Left lung (tissue), 4 donors: ENCODE measurements at regions not wholly inside any gene's neighbourhood (a gene's known extent, or its start where the extent isn't known, plus 50 kb on each side); places are given as distances from the start of the nearest gene placed in this dataset.

ENCODE experiments used
- ATAC-seq: fragments of 200-7000 bp; cut with Tn5 transposase; one replicate; pipeline ENCODE4 v1.9.1; 2020; ENCODE audit warnings: moderate library complexity
- DNase-seq, 4 donors: peaks; one replicate each; pipeline ENCODE4 v3.0.0-alpha.2; 2013 to 2020
- H3K27ac ChIP-seq, 2 donors: fragments of 200-600 bp; sonication (generic) in 1 of 2; one replicate each; pipeline versions ENCODE4 v1.5.0 to v1.8.0; 2020 to 2021
- H3K27me3 ChIP-seq, 2 donors: fragments of 200-600 bp; sonication (generic) in 1 of 2; one replicate each; pipeline versions ENCODE4 v1.5.0 to v1.8.0; 2020 to 2021
- H3K36me3 ChIP-seq, 2 donors: fragments of 200-600 bp; sonication (generic) in 1 of 2; one replicate each; pipeline versions ENCODE4 v1.5.0 to v1.8.0; 2020 to 2021
- H3K4me1 ChIP-seq, 2 donors: fragments of 200-600 bp; one replicate each; pipeline ENCODE4 v1.8.0; 2021
- H3K4me3 ChIP-seq, 2 donors: fragments of 200-600 bp; sonication (generic) in 1 of 2; one replicate each; pipeline versions ENCODE4 v1.5.0 to v1.8.0; 2020 to 2021; ENCODE audit warnings: mild to moderate bottlenecking in 1 of 2
- H3K9me3 ChIP-seq, 2 donors: fragments of 200-600 bp; sonication (generic) in 1 of 2; one replicate each; pipeline versions ENCODE4 v1.5.0 to v1.8.0; 2020 to 2021
- CTCF ChIP-seq, 2 donors: fragments of 200-600 bp; sonication (generic) in 1 of 2; IDR thresholded peaks; one replicate each; pipeline versions ENCODE4 v1.5.0 to v1.8.0; 2021; ENCODE audit warnings: antibody characterized with exemption in 2 of 2
- intact Hi-C, 2 donors: fragments of 100-400 bp; cut with DNase I; formaldehyde crosslinking; loops; one replicate each; pipeline versions ENCODE4 v1.11.2 to v1.14.2; 2022
- donor health status: DM: no; HTN: yes; CAD: no.
- donor health status: DM: no; HTN: no; CAD: no.

- ATAC-seq = no peak
- no peak for TF ChIP-seq CTCF (IDR thresholded peaks at IDR 0.05)
- H3K9me3 ChIP-seq = peaks cover 0 to 4% of the 10 kb centered on the region in 2 donors
- H3K36me3 ChIP-seq = no peaks in the 10 kb centered on the region
- no peak for DNase-seq
- H3K4me3 ChIP-seq = no peak overlapping the region
- no peak overlapping the region for H3K27ac ChIP-seq
- H3K4me1 ChIP-seq = no peaks in the 10 kb centered on the region
- intact Hi-C loops = no loop called here
- H3K27me3 ChIP-seq = no peaks in the 10 kb centered on the region
Measured at GRCh38 chr3:106700981-106701380, 676.3 kb upstream of the CCDC54 start.

- H3K36me3 ChIP-seq = no peaks in the 10 kb centered on the region
- H3K27me3 ChIP-seq = no peaks in the 10 kb centered on the region
- H3K4me1 ChIP-seq = no peaks in the 10 kb centered on the region
- H3K9me3 ChIP-seq = peaks cover 0 to 4% of the 10 kb centered on the region in 2 donors
- no peak for ATAC-seq
- DNase-seq = no peak
- intact Hi-C loops = no loop called here
- H3K27ac ChIP-seq = no peak overlapping the region
- H3K4me3 ChIP-seq = no peak overlapping the region
- TF ChIP-seq CTCF (IDR thresholded peaks at IDR 0.05) = no peak
Measured at GRCh38 chr3:106703524-106703923, 673.7 kb upstream of the CCDC54 start.

GRCh38 chr3:106707347-106707746 is 669.9 kb upstream of the CCDC54 start:
- no peaks in the 10 kb centered on the region for H3K36me3 ChIP-seq
- DNase-seq = no peak
- no peak for ATAC-seq
- intact Hi-C loops = no loop called here
- no peaks in the 10 kb centered on the region for H3K4me1 ChIP-seq
- no peak overlapping the region for H3K27ac ChIP-seq
- no peak for TF ChIP-seq CTCF (IDR thresholded peaks at IDR 0.05)
- no peak overlapping the region for H3K4me3 ChIP-seq
- no peaks in the 10 kb centered on the region for H3K27me3 ChIP-seq
- H3K9me3 ChIP-seq = peaks cover 0 to 4% of the 10 kb centered on the region in 2 donors

- Histone ChIP-seq H3K4me3 (no peak overlapping the region), H3K27ac (no peak overlapping the region), H3K4me1 (no peaks in the 10 kb centered on the region), H3K9me3 (no peaks in the 10 kb centered on the region), H3K27me3 (no peaks in the 10 kb centered on the region), H3K36me3 (no peaks in the 10 kb centered on the region)
- ATAC-seq (no peak), DNase-seq (no peak)
- intact Hi-C loops = no loop called here
- TF ChIP-seq CTCF (IDR thresholded peaks at IDR 0.05) = no peak
Measured at GRCh38 chr3:106710596-106710995, 666.6 kb upstream of the CCDC54 start.

GRCh38 chr3:106711650-106712049 is 665.6 kb upstream of the CCDC54 start:
- H3K27me3 ChIP-seq = no peaks in the 10 kb centered on the region
- intact Hi-C loops = no loop called here
- no peak for DNase-seq
- H3K4me3 ChIP-seq = no peak overlapping the region
- no peak for ATAC-seq
- TF ChIP-seq CTCF (IDR thresholded peaks at IDR 0.05) = no peak
- no peak overlapping the region for H3K27ac ChIP-seq
- no peaks in the 10 kb centered on the region for H3K4me1 ChIP-seq
- no peaks in the 10 kb centered on the region for H3K36me3 ChIP-seq
- no peaks in the 10 kb centered on the region for H3K9me3 ChIP-seq
